Suprapubic skin (tissue), 3 donors: ENCODE measurements at regions not wholly inside any gene's neighbourhood (a gene's known extent, or its start where the extent isn't known, plus 50 kb on each side); places are given as distances from the start of the nearest gene placed in this dataset.

ENCODE experiments used
- CTCF ChIP-seq, 2 donors: fragments of 200-600 bp in 1 of 2; fragments of 450-650 bp in 1 of 2; sonication (generic) in 1 of 2; IDR thresholded peaks; one replicate each; pipeline ENCODE4 v1.5.1; 2016 to 2019; ENCODE audit warnings: antibody characterized with exemption in 2 of 2, mild to moderate bottlenecking in 1 of 2, moderate library complexity in 1 of 2
- EP300 ChIP-seq: sonication (generic); formaldehyde crosslinking; IDR thresholded peaks from one replicate; pipeline ENCODE4 v1.6.1; 2017; ENCODE audit warnings: antibody characterized with exemption
- POLR2A ChIP-seq, 2 donors: fragments of 450-650 bp; IDR thresholded peaks; one replicate each; pipeline ENCODE4 v1.6.1; 2017; ENCODE audit warnings: antibody characterized with exemption in 2 of 2, mild to moderate bottlenecking in 2 of 2, moderate library complexity in 2 of 2

- no peak for TF ChIP-seq EP300
- no peak for TF ChIP-seq CTCF (IDR thresholded peaks at IDR 0.05)
- TF ChIP-seq POLR2A (IDR thresholded peaks at IDR 0.05) = no peak
These were observed 121.7 kb upstream of the ZNF804B start for GRCh38 chr7:88637795-88638194.
